Neuronal stem cell (in vitro differentiated cells): ENCODE measurements at regions not wholly inside any gene's neighbourhood (a gene's known extent, or its start where the extent isn't known, plus 50 kb on each side); places are given as distances from the start of the nearest gene placed in this dataset.

ENCODE experiments used
- DNase-seq: peaks from one replicate; pipeline ENCODE4 v3.0.0-alpha.2; 2013; ENCODE audit warnings: low spot score
- H2AFZ ChIP-seq: one replicate; pipeline ENCODE4 v1.6.1; 2013; ENCODE audit warnings: mild to moderate bottlenecking, low read length, inconsistent platforms
- H2AK5ac ChIP-seq: 2 replicates; pipeline ENCODE4 v1.6.1; 2013; ENCODE audit warnings: low read depth, mild to moderate bottlenecking, inconsistent platforms, low read length, moderate library complexity, mixed read lengths
- H2BK120ac ChIP-seq: 2 replicates; pipeline ENCODE4 v1.6.1; 2013; ENCODE audit warnings: low read depth, mild to moderate bottlenecking, inconsistent platforms, low read length, moderate library complexity, mixed read lengths
- H2BK12ac ChIP-seq: one replicate; pipeline ENCODE4 v1.6.1; 2013; ENCODE audit warnings: low read length, inconsistent platforms
- H2BK15ac ChIP-seq: 2 replicates; pipeline ENCODE4 v1.6.1; 2013; ENCODE audit warnings: mild to moderate bottlenecking, low read length, inconsistent platforms, mixed read lengths
- H2BK5ac ChIP-seq: one replicate; pipeline ENCODE4 v1.6.1; 2013; ENCODE audit warnings: inconsistent platforms, mild to moderate bottlenecking, low read length, moderate library complexity
- H3K14ac ChIP-seq: one replicate; pipeline ENCODE4 v1.6.1; 2013; ENCODE audit warnings: low read length, inconsistent platforms
- H3K18ac ChIP-seq: 2 replicates; pipeline ENCODE4 v1.6.1; 2013; ENCODE audit warnings: low read length, inconsistent platforms
- H3K23ac ChIP-seq: 2 replicates; pipeline ENCODE4 v1.6.1; 2013; ENCODE audit warnings: low read depth, mild to moderate bottlenecking, mixed read lengths, low read length, inconsistent platforms; ENCODE audit not compliant: poor library complexity
- H3K27ac ChIP-seq: replicated peaks from 3 replicates; pipeline ENCODE4 v1.5.1; 2013; ENCODE audit warnings: low read length, inconsistent platforms
- H3K27me3 ChIP-seq, 3 experiments: 2 replicates each; pipeline ENCODE4 v1.6.1; 2013; ENCODE audit warnings: low read length in 3 of 3, mild to moderate bottlenecking in 2 of 3, inconsistent platforms in 1 of 3, low read depth in 1 of 3, mixed read lengths in 1 of 3, moderate library complexity in 1 of 3; ENCODE audit not compliant: control insufficient read depth in 3 of 3, insufficient read depth in 3 of 3
- H3K36me3 ChIP-seq, 2 donors: replicated peaks in 1 of 2; 2 replicates each; pipeline ENCODE4 v1.6.1; 2013; ENCODE audit warnings: low read length in 2 of 2; ENCODE audit not compliant: control insufficient read depth in 2 of 2, insufficient read depth in 2 of 2
- H3K4ac ChIP-seq: 2 replicates; pipeline ENCODE4 v1.6.1; 2013; ENCODE audit warnings: inconsistent platforms, mild to moderate bottlenecking, low read length, moderate library complexity
- H3K4me1 ChIP-seq, 2 donors: 1 replicate in 1 of 2; 2 replicates in 1 of 2; pipeline ENCODE4 v1.6.1; 2013; ENCODE audit warnings: low read length in 2 of 2, low read depth in 1 of 2; ENCODE audit not compliant: control insufficient read depth in 2 of 2, insufficient read depth in 1 of 2
- H3K4me2 ChIP-seq: one replicate; pipeline ENCODE4 v1.6.1; 2013; ENCODE audit warnings: mild to moderate bottlenecking, low read length, inconsistent platforms; ENCODE audit not compliant: insufficient read depth, poor library complexity, severe bottlenecking
- H3K4me3 ChIP-seq, 2 donors: 2 replicates each; pipeline ENCODE4 v1.5.1; 2013; ENCODE audit warnings: low read length in 2 of 2, mild to moderate bottlenecking in 2 of 2, inconsistent platforms in 1 of 2, moderate library complexity in 1 of 2
- H3K79me1 ChIP-seq: one replicate; pipeline ENCODE4 v1.6.1; 2013; ENCODE audit warnings: low read depth, mild to moderate bottlenecking, inconsistent platforms, low read length, moderate library complexity
- H3K9ac ChIP-seq: one replicate; pipeline ENCODE4 v1.6.1; 2013; ENCODE audit warnings: mild to moderate bottlenecking, low read depth, low read length, inconsistent platforms; ENCODE audit not compliant: poor library complexity
- H3K9me3 ChIP-seq, 2 donors: replicated peaks in 1 of 2; 2 replicates each; pipeline versions ENCODE3 to v1.6.1; 2013; ENCODE audit warnings: low read length in 2 of 2, mild to moderate bottlenecking in 2 of 2, inconsistent platforms in 1 of 2, low read depth in 1 of 2, mixed read lengths in 1 of 2, moderate library complexity in 1 of 2; ENCODE audit not compliant: control insufficient read depth in 2 of 2, insufficient read depth in 1 of 2
- H4K8ac ChIP-seq: one replicate; pipeline ENCODE4 v1.6.1; 2013; ENCODE audit warnings: low read depth, mild to moderate bottlenecking, inconsistent platforms, low read length, moderate library complexity
- H4K91ac ChIP-seq: one replicate; pipeline ENCODE4 v1.6.1; 2013; ENCODE audit warnings: low read length, low read depth, mild to moderate bottlenecking, inconsistent platforms; ENCODE audit not compliant: poor library complexity
- WGBS, 2 donors: extraction: QIAGEN DNeasy Blood & Tissue Kit; methylation state at CpG; one replicate each; pipeline ENCODE4 v1.1.7; 2013; ENCODE audit warnings: missing lambda C conversion rate in 2 of 2, mixed read lengths in 1 of 2; ENCODE audit not compliant: insufficient read length in 2 of 2, insufficient replicate concordance in 1 of 2; ENCODE audit errors: extremely low coverage in 2 of 2; 5-methylcytosine and 5-hydroxymethylcytosine counted together

- H4K91ac ChIP-seq, result no peak overlapping the region
- no peak overlapping the region for H4K8ac ChIP-seq
- H3K14ac ChIP-seq, result no peak overlapping the region
- H2BK120ac ChIP-seq, result no peak overlapping the region
- H2BK15ac ChIP-seq, result no peak overlapping the region
- H3K36me3 ChIP-seq, result no peaks in the 10 kb centered on the region
- no peaks in the 10 kb centered on the region for H3K27me3 ChIP-seq
- no peak overlapping the region for H3K4ac ChIP-seq
- no peak overlapping the region for H3K27ac ChIP-seq
- no peaks in the 10 kb centered on the region for H3K79me1 ChIP-seq
- H2BK5ac ChIP-seq, result no peak overlapping the region
- H3K23ac ChIP-seq, result no peak overlapping the region
- no peaks in the 10 kb centered on the region for H3K9me3 ChIP-seq
- H2AFZ ChIP-seq, result no peak overlapping the region
- H3K4me1 ChIP-seq, result peaks cover 0 to 5% of the 10 kb centered on the region in 2 donors
- H2BK12ac ChIP-seq, result no peak overlapping the region
- DNase-seq, result no peak
- no peak overlapping the region for H3K4me3 ChIP-seq
- H3K4me2 ChIP-seq, result no peak overlapping the region
- WGBS, 2 donors, result no CpG with 5 or more reads among the region's 2 CpGs
- H2AK5ac ChIP-seq, result no peak overlapping the region
- no peak overlapping the region for H3K9ac ChIP-seq
- no peak overlapping the region for H3K18ac ChIP-seq
Observed at GRCh38 chr15:91562698-91563097, 290.8 kb upstream of the SLCO3A1 start.

- H3K36me3 ChIP-seq, result no peaks in the 10 kb centered on the region
- H3K18ac ChIP-seq, result no peak overlapping the region
- no peak overlapping the region for H2BK120ac ChIP-seq
- no peak overlapping the region for H3K14ac ChIP-seq
- no peak for DNase-seq
- no peak overlapping the region for H4K91ac ChIP-seq
- H2BK5ac ChIP-seq, result no peak overlapping the region
- no peak overlapping the region for H3K4me3 ChIP-seq
- no peak overlapping the region for H4K8ac ChIP-seq
- peaks cover 0 to 5% of the 10 kb centered on the region in 2 donors for H3K4me1 ChIP-seq
- no CpG with 5 or more reads among the region's 3 CpGs for WGBS, 2 donors
- no peak overlapping the region for H3K4me2 ChIP-seq
- no peak overlapping the region for H3K9ac ChIP-seq
- H2AK5ac ChIP-seq, result no peak overlapping the region
- H3K23ac ChIP-seq, result no peak overlapping the region
- no peaks in the 10 kb centered on the region for H3K9me3 ChIP-seq
- H2BK15ac ChIP-seq, result no peak overlapping the region
- H3K79me1 ChIP-seq, result no peaks in the 10 kb centered on the region
- no peak overlapping the region for H3K4ac ChIP-seq
- no peak overlapping the region for H2BK12ac ChIP-seq
- H3K27ac ChIP-seq, result no peak overlapping the region
- no peaks in the 10 kb centered on the region for H3K27me3 ChIP-seq
- no peak overlapping the region for H2AFZ ChIP-seq
Observed at GRCh38 chr15:91564631-91565030, 288.9 kb upstream of the SLCO3A1 start.

GRCh38 chr15:91566141-91566540 is 287.4 kb upstream of the SLCO3A1 start:
- DNase-seq, result no peak
- no peak overlapping the region for H4K8ac ChIP-seq
- H2BK5ac ChIP-seq, result no peak overlapping the region
- H3K18ac ChIP-seq, result no peak overlapping the region
- H3K4ac ChIP-seq, result no peak overlapping the region
- H3K9me3 ChIP-seq, result no peaks in the 10 kb centered on the region
- no peak overlapping the region for H3K23ac ChIP-seq
- no peak overlapping the region for H2BK120ac ChIP-seq
- no peaks in the 10 kb centered on the region for H3K36me3 ChIP-seq
- no peak overlapping the region for H3K4me3 ChIP-seq
- H2AFZ ChIP-seq, result no peak overlapping the region
- no peak overlapping the region for H2BK15ac ChIP-seq
- H3K79me1 ChIP-seq, result no peaks in the 10 kb centered on the region
- H4K91ac ChIP-seq, result no peak overlapping the region
- WGBS, 2 donors, result no CpG with 5 or more reads among the region's 4 CpGs
- H3K27ac ChIP-seq, result no peak overlapping the region
- no peak overlapping the region for H3K4me2 ChIP-seq
- no peak overlapping the region for H2BK12ac ChIP-seq
- no peak overlapping the region for H3K14ac ChIP-seq
- no peaks in the 10 kb centered on the region for H3K27me3 ChIP-seq
- H2AK5ac ChIP-seq, result no peak overlapping the region
- no peak overlapping the region for H3K9ac ChIP-seq
- H3K4me1 ChIP-seq, result peaks cover 0 to 4% of the 10 kb centered on the region in 2 donors

GRCh38 chr15:91568036-91568435 is 285.5 kb upstream of the SLCO3A1 start:
- Histone ChIP-seq H3K9ac (no peak overlapping the region), H2AK5ac (no peak overlapping the region), H2AFZ (no peak overlapping the region), H3K9me3 (no peaks in the 10 kb centered on the region), H3K4me3 (no peak overlapping the region), H3K27ac (no peak overlapping the region), H3K27me3 (no peaks in the 10 kb centered on the region), H2BK5ac (no peak overlapping the region), H3K14ac (no peak overlapping the region), H2BK15ac (no peak overlapping the region), H3K23ac (no peak overlapping the region), H3K4me1 (no peaks in the 10 kb centered on the region), H2BK12ac (no peak overlapping the region), H3K79me1 (no peaks in the 10 kb centered on the region), H2BK120ac (no peak overlapping the region), H3K18ac (no peak overlapping the region), H4K91ac (no peak overlapping the region), H3K4ac (no peak overlapping the region), H3K4me2 (no peak overlapping the region), H3K36me3 (no peaks in the 10 kb centered on the region), H4K8ac (no peak overlapping the region)
- no CpG with 5 or more reads among the region's 2 CpGs for WGBS, 2 donors
- DNase-seq, result no peak
